ENCODE measurements at regions not wholly inside any gene's neighbourhood (a gene's known extent, or its start where the extent isn't known, plus 50 kb on each side); places are given as distances from the start of the nearest gene placed in this dataset.

GRCh38 chr15:37165395-37165794 lies 65.0 kb upstream of the MEIS2 start:
- H3K9me3 ChIP-seq (ENCODE audit: control insufficient read depth in 2 of 2, low read length in 2 of 2): no peaks in the 10 kb centered on the region
- no peak overlapping the region for H3K27ac ChIP-seq (ENCODE audit: low read length)
- H3K27me3 ChIP-seq (ENCODE audit: control insufficient read depth in 1 of 2, insufficient read depth in 2 of 2, low read length in 2 of 2): no peaks in the 10 kb centered on the region
- no peak overlapping the region for H3K4me3 ChIP-seq (ENCODE audit: low read length in 2 of 2)
- H3K4me1 ChIP-seq (ENCODE audit: control insufficient read depth, insufficient read depth, low read length): no peaks in the 10 kb centered on the region
- H3K9ac ChIP-seq (ENCODE audit: low read length in 2 of 2): no peak overlapping the region
- H3K36me3 ChIP-seq (ENCODE audit: control insufficient read depth in 2 of 2, insufficient read depth in 2 of 2, low read length in 2 of 2): no peaks in the 10 kb centered on the region

DNA sequence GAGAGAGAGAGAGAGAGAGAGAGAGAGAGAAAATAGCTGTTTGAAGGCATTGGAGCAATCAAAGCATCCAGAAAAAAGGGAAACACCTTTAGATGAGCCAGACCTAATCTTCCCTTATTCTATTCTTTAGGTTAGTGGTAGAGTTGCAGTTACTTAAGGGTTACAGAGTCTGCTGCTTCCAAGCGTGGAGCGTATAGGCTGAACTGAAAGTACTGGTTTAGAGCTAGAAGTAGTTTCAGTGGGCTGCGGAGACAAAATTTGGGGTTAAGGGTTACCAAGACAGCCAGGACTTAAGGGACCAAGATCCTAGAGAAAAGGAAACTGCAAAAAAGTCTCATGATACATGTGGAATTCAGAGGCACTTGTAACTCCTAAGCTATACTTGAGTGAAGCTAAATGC lies 66.1 kb upstream of the MEIS2 start:
- no peak overlapping the region for H3K27ac ChIP-seq (ENCODE audit: low read length)
- no peaks in the 10 kb centered on the region for H3K36me3 ChIP-seq (ENCODE audit: control insufficient read depth in 2 of 2, insufficient read depth in 2 of 2, low read length in 2 of 2)

DNA sequence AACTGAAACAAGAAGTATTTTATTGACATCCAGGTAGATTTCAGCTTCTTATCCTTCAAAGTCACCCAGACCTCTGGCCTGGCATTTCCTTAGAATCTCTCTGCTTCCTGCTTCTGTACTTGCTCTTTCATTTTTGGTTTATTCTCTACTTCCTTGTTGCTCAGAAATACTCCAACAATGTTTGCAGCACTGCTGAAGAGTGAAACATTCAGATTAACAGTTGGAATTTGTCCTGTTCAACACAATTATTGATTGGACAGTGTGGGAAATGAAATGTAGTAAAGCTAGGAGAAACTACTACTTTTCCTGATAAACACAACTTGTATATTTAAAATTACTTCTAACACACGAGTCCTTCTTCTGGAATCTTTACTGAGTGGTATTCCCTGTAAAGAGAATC lies 81.0 kb upstream of the MEIS2 start:
- Histone ChIP-seq H3K9ac (ENCODE audit: low read length in 2 of 2) (no peak overlapping the region), H3K4me1 (ENCODE audit: control insufficient read depth, insufficient read depth, low read length) (no peaks in the 10 kb centered on the region), H3K27ac (ENCODE audit: low read length) (no peak overlapping the region), H3K27me3 (ENCODE audit: control insufficient read depth in 1 of 2, insufficient read depth in 2 of 2, low read length in 2 of 2) (no peaks in the 10 kb centered on the region), H3K9me3 (ENCODE audit: control insufficient read depth in 2 of 2, low read length in 2 of 2) (peaks cover 11% of the 10 kb centered on the region in 2 donors), H3K4me3 (ENCODE audit: low read length in 2 of 2) (no peak overlapping the region), H3K36me3 (ENCODE audit: control insufficient read depth in 2 of 2, insufficient read depth in 2 of 2, low read length in 2 of 2) (no peaks in the 10 kb centered on the region)

More for the DNA sequence above, 66.1 kb upstream of the MEIS2 start:
- Histone ChIP-seq H3K9ac (ENCODE audit: low read length in 2 of 2) (no peak overlapping the region), H3K9me3 (ENCODE audit: control insufficient read depth in 2 of 2, low read length in 2 of 2) (no peaks in the 10 kb centered on the region), H3K4me1 (ENCODE audit: control insufficient read depth, insufficient read depth, low read length) (no peaks in the 10 kb centered on the region), H3K27me3 (ENCODE audit: control insufficient read depth in 1 of 2, insufficient read depth in 2 of 2, low read length in 2 of 2) (no peaks in the 10 kb centered on the region), H3K4me3 (ENCODE audit: low read length in 2 of 2) (no peak overlapping the region)

DNA sequence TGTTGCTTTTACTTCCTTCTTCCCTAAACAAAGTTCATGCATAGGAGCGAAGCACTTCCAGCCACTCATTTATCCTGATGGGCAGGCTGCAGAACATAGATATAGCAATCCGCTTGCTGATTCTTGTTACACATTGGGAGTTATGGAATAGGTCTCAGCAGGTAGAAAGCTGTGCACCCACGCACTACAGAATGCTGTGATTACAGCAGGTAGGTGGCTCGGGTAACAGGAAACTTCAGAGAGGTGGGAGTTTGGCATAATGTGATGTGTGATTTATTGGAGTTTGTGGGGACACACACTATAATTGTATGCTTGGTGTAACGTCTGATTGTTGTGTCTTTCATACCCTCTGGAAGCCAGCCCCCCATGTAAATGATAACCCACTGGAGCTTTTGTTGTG lies 99.2 kb upstream of the MEIS2 start:
- Histone ChIP-seq H3K27me3 (ENCODE audit: control insufficient read depth in 1 of 2, insufficient read depth in 2 of 2, low read length in 2 of 2) (no peaks in the 10 kb centered on the region), H3K27ac (ENCODE audit: low read length) (no peak overlapping the region), H3K9me3 (ENCODE audit: control insufficient read depth in 2 of 2, low read length in 2 of 2) (no peaks in the 10 kb centered on the region), H3K4me1 (ENCODE audit: control insufficient read depth, insufficient read depth, low read length) (no peaks in the 10 kb centered on the region), H3K4me3 (ENCODE audit: low read length in 2 of 2) (no peak overlapping the region), H3K9ac (ENCODE audit: low read length in 2 of 2) (no peak overlapping the region), H3K36me3 (ENCODE audit: control insufficient read depth in 2 of 2, insufficient read depth in 2 of 2, low read length in 2 of 2) (no peaks in the 10 kb centered on the region)

GRCh38 chr15:37203050-37203449 lies 102.7 kb upstream of the MEIS2 start:
- Histone ChIP-seq H3K4me1 (ENCODE audit: control insufficient read depth, insufficient read depth, low read length) (no peaks in the 10 kb centered on the region), H3K27ac (ENCODE audit: low read length) (no peak overlapping the region), H3K27me3 (ENCODE audit: control insufficient read depth in 1 of 2, insufficient read depth in 2 of 2, low read length in 2 of 2) (no peaks in the 10 kb centered on the region), H3K36me3 (ENCODE audit: control insufficient read depth in 2 of 2, insufficient read depth in 2 of 2, low read length in 2 of 2) (no peaks in the 10 kb centered on the region), H3K9ac (ENCODE audit: low read length in 2 of 2) (no peak overlapping the region), H3K9me3 (ENCODE audit: control insufficient read depth in 2 of 2, low read length in 2 of 2) (no peaks in the 10 kb centered on the region), H3K4me3 (ENCODE audit: low read length in 2 of 2) (no peak overlapping the region)

DNA sequence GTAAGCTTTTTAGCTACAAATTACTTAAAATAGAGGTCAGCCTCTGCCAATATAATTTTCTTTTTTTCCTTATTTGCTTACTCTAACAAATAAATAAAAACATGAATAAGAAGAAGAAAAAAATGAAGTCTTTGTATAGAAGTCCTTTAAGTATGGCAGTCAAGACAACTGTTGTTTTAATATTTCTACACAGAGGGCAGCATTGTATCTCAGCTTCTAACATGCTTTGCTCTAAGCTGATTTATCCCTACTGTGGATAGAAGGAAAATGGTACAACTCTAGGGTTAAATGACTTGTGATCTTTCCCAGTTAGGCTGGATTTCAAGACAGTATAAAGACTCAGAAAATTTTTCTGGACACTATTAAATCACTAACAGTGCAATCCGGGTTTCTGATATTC lies 104.3 kb upstream of the MEIS2 start:
- Histone ChIP-seq H3K4me3 (ENCODE audit: low read length in 2 of 2) (no peak overlapping the region), H3K27me3 (ENCODE audit: control insufficient read depth in 1 of 2, insufficient read depth in 2 of 2, low read length in 2 of 2) (no peaks in the 10 kb centered on the region), H3K27ac (ENCODE audit: low read length) (no peak overlapping the region), H3K9me3 (ENCODE audit: control insufficient read depth in 2 of 2, low read length in 2 of 2) (no peaks in the 10 kb centered on the region), H3K36me3 (ENCODE audit: control insufficient read depth in 2 of 2, insufficient read depth in 2 of 2, low read length in 2 of 2) (no peaks in the 10 kb centered on the region), H3K9ac (ENCODE audit: low read length in 2 of 2) (no peak overlapping the region), H3K4me1 (ENCODE audit: control insufficient read depth, insufficient read depth, low read length) (no peaks in the 10 kb centered on the region)

DNA sequence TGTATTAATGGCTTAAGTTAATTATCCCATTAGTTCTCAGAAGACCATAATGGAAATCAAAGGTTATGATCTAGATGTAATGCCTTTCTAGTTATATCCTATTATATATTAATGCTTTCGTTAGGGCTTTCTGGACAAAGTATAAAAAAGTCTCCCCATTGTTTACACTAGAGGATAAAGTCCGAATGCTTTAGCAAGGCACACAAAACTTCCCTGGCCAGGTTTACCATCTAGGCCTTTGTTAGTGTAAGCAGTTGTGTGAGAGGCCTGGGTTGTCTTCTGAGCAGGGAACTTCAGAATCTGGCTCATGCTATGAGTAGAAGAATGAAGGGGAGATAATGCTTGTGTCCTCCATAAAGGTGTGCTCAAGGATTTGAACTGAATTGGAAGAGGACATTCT lies 106.3 kb upstream of the MEIS2 start:
- Histone ChIP-seq H3K4me1 (ENCODE audit: control insufficient read depth, insufficient read depth, low read length) (no peaks in the 10 kb centered on the region), H3K9me3 (ENCODE audit: control insufficient read depth in 2 of 2, low read length in 2 of 2) (no peaks in the 10 kb centered on the region), H3K27ac (ENCODE audit: low read length) (no peak overlapping the region), H3K4me3 (ENCODE audit: low read length in 2 of 2) (no peak overlapping the region), H3K9ac (ENCODE audit: low read length in 2 of 2) (no peak overlapping the region), H3K27me3 (ENCODE audit: control insufficient read depth in 1 of 2, insufficient read depth in 2 of 2, low read length in 2 of 2) (no peaks in the 10 kb centered on the region), H3K36me3 (ENCODE audit: control insufficient read depth in 2 of 2, insufficient read depth in 2 of 2, low read length in 2 of 2) (no peaks in the 10 kb centered on the region)

GRCh38 chr15:37208146-37209040 lies 108.0 kb upstream of the MEIS2 start:
- no peaks in the 10 kb centered on the region for H3K9me3 ChIP-seq (ENCODE audit: control insufficient read depth in 2 of 2, low read length in 2 of 2)
- no peak overlapping the region for H3K9ac ChIP-seq (ENCODE audit: low read length in 2 of 2)
- H3K27ac ChIP-seq (ENCODE audit: low read length): no peak overlapping the region
- no peaks in the 10 kb centered on the region for H3K4me1 ChIP-seq (ENCODE audit: control insufficient read depth, insufficient read depth, low read length)
- H3K27me3 ChIP-seq (ENCODE audit: control insufficient read depth in 1 of 2, insufficient read depth in 2 of 2, low read length in 2 of 2): no peaks in the 10 kb centered on the region
- H3K36me3 ChIP-seq (ENCODE audit: control insufficient read depth in 2 of 2, insufficient read depth in 2 of 2, low read length in 2 of 2): no peaks in the 10 kb centered on the region
- H3K4me3 ChIP-seq (ENCODE audit: low read length in 2 of 2): no peak overlapping the region

DNA sequence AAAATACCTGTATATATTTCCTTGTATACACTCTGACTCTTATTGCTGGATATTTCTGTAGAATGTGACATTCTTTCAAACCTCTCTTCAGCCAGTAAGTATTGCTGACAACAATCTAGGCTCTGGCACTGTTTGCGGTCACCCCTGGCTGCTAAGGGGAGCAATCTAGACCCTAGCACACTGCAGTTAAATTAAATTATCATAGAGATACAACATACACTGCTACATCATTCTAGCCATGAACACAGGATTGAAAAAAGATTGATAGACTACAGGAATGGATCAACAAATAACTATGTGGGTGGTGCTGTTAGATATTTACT lies 108.7 kb upstream of the MEIS2 start:
- Histone ChIP-seq H3K27ac (ENCODE audit: low read length) (no peak overlapping the region), H3K9me3 (ENCODE audit: control insufficient read depth in 2 of 2, low read length in 2 of 2) (no peaks in the 10 kb centered on the region), H3K27me3 (ENCODE audit: control insufficient read depth in 1 of 2, insufficient read depth in 2 of 2, low read length in 2 of 2) (no peaks in the 10 kb centered on the region), H3K4me3 (ENCODE audit: low read length in 2 of 2) (no peak overlapping the region), H3K9ac (ENCODE audit: low read length in 2 of 2) (no peak overlapping the region), H3K4me1 (ENCODE audit: control insufficient read depth, insufficient read depth, low read length) (no peaks in the 10 kb centered on the region), H3K36me3 (ENCODE audit: control insufficient read depth in 2 of 2, insufficient read depth in 2 of 2, low read length in 2 of 2) (no peaks in the 10 kb centered on the region)

- no peak overlapping the region for H3K9ac ChIP-seq (ENCODE audit: low read length in 2 of 2)
- H3K4me1 ChIP-seq (ENCODE audit: control insufficient read depth, insufficient read depth, low read length): no peaks in the 10 kb centered on the region
- no peaks in the 10 kb centered on the region for H3K9me3 ChIP-seq (ENCODE audit: control insufficient read depth in 2 of 2, low read length in 2 of 2)
- no peaks in the 10 kb centered on the region for H3K36me3 ChIP-seq (ENCODE audit: control insufficient read depth in 2 of 2, insufficient read depth in 2 of 2, low read length in 2 of 2)
- H3K27me3 ChIP-seq (ENCODE audit: control insufficient read depth in 1 of 2, insufficient read depth in 2 of 2, low read length in 2 of 2): no peaks in the 10 kb centered on the region
- no peak overlapping the region for H3K4me3 ChIP-seq (ENCODE audit: low read length in 2 of 2)
- no peak overlapping the region for H3K27ac ChIP-seq (ENCODE audit: low read length)
These were observed 117.2 kb upstream of the MEIS2 start for GRCh38 chr15:37217567-37217966.

- Histone ChIP-seq H3K9me3 (ENCODE audit: control insufficient read depth in 2 of 2, low read length in 2 of 2) (no peaks in the 10 kb centered on the region), H3K9ac (ENCODE audit: low read length in 2 of 2) (no peak overlapping the region), H3K4me1 (ENCODE audit: control insufficient read depth, insufficient read depth, low read length) (no peaks in the 10 kb centered on the region), H3K27ac (ENCODE audit: low read length) (no peak overlapping the region), H3K27me3 (ENCODE audit: control insufficient read depth in 1 of 2, insufficient read depth in 2 of 2, low read length in 2 of 2) (no peaks in the 10 kb centered on the region), H3K36me3 (ENCODE audit: control insufficient read depth in 2 of 2, insufficient read depth in 2 of 2, low read length in 2 of 2) (no peaks in the 10 kb centered on the region), H3K4me3 (ENCODE audit: low read length in 2 of 2) (no peak overlapping the region)
These were observed 118.1 kb upstream of the MEIS2 start for GRCh38 chr15:37218351-37218916.
